IMR-90 (cell line): ENCODE measurements at regions not wholly inside any gene's neighbourhood (a gene's known extent, or its start where the extent isn't known, plus 50 kb on each side); places are given as distances from the start of the nearest gene placed in this dataset.

Experiments used
- ATAC-seq: fragments of 200-7000 bp; cut with Tn5 transposase; 2 replicates; pipeline ENCODE4 v1.9.1; 2020; ENCODE audit warnings: low read depth, mild to moderate bottlenecking, moderate library complexity
- BruUV-seq: library from RNA; stranded (reverse); fragments of 400-500 nt; replicated peaks from 2 replicates; lab custom pipeline; 2021; lab: Mats Ljungman, UMichigan
- CTCF ChIA-PET: fragments of 300-600 bp; formaldehyde crosslinking; extraction: SDS; loops from one replicate; lab custom pipeline; 2021; ENCODE audit warnings: antibody characterized with exemption; lab: Yijun Ruan, JAX
- POLR2A ChIA-PET: fragments of 300-600 bp; sonication (Branson Sonifier 250); formaldehyde crosslinking; loops from one replicate; lab custom pipeline; 2022; ENCODE audit warnings: antibody characterized with exemption; ENCODE audit not compliant: unreplicated experiment; lab: Charles Lee
- DNase-seq: peaks from one replicate; pipeline ENCODE4 v3.0.0; 2013
- H2AFZ ChIP-seq: replicated peaks from 2 replicates; pipeline ENCODE3; 2013; ENCODE audit warnings: low read length, mild to moderate bottlenecking; ENCODE audit not compliant: poor library complexity
- H2AK5ac ChIP-seq: 2 replicates; pipeline ENCODE4 v1.6.1; 2013; ENCODE audit warnings: low read depth, low read length, inconsistent platforms
- H2AK9ac ChIP-seq: replicated peaks from 2 replicates; pipeline ENCODE3; 2013; ENCODE audit warnings: mild to moderate bottlenecking, low read depth, low read length, moderate library complexity; ENCODE audit not compliant: poor library complexity
- H2BK120ac ChIP-seq: 2 replicates; pipeline ENCODE4 v1.6.1; 2013; ENCODE audit warnings: low read depth, low read length, inconsistent platforms
- H2BK15ac ChIP-seq: 3 replicates; pipeline ENCODE4 v1.6.1; 2013; ENCODE audit warnings: low read depth, low read length, inconsistent platforms
- H2BK20ac ChIP-seq: 2 replicates; pipeline ENCODE4 v1.6.1; 2013; ENCODE audit warnings: low read depth, mild to moderate bottlenecking, inconsistent platforms, low read length, moderate library complexity
- H2BK5ac ChIP-seq: 2 replicates; pipeline ENCODE4 v1.6.1; 2013; ENCODE audit warnings: mild to moderate bottlenecking, low read depth, low read length, inconsistent platforms; ENCODE audit not compliant: poor library complexity, severe bottlenecking
- H3K14ac ChIP-seq: replicated peaks from 2 replicates; pipeline ENCODE4 v1.6.1; 2013; ENCODE audit warnings: low read depth, low read length, inconsistent platforms
- H3K18ac ChIP-seq: 2 replicates; pipeline ENCODE4 v1.6.1; 2013; ENCODE audit warnings: low read depth, low read length, control low read depth
- H3K23ac ChIP-seq: 2 replicates; pipeline ENCODE4 v1.6.1; 2013; ENCODE audit warnings: low read depth, low read length, inconsistent platforms
- H3K27ac ChIP-seq: 2 replicates; pipeline ENCODE4 v1.5.1; 2013; ENCODE audit warnings: mild to moderate bottlenecking, control low read depth, low read length; ENCODE audit not compliant: insufficient read depth
- H3K27me3 ChIP-seq: 2 replicates; pipeline ENCODE4 v1.6.1; 2013; ENCODE audit warnings: low read length; ENCODE audit not compliant: control insufficient read depth, insufficient read depth
- H3K36me3 ChIP-seq: 2 replicates; pipeline ENCODE4 v1.6.1; 2013; ENCODE audit warnings: low read length, mixed read lengths; ENCODE audit not compliant: control insufficient read depth, insufficient read depth
- H3K4ac ChIP-seq: 2 replicates; pipeline ENCODE4 v1.6.1; 2013; ENCODE audit warnings: low read depth, low read length, inconsistent platforms
- H3K4me1 ChIP-seq: 2 replicates; pipeline ENCODE4 v1.6.1; 2013; ENCODE audit warnings: low read length, mixed read lengths; ENCODE audit not compliant: control insufficient read depth, insufficient read depth
- H3K4me2 ChIP-seq: 2 replicates; pipeline ENCODE4 v1.6.1; 2013; ENCODE audit warnings: low read depth, mild to moderate bottlenecking, control low read depth, low read length, moderate library complexity
- H3K4me3 ChIP-seq: 2 replicates; pipeline ENCODE4 v1.5.1; 2013; ENCODE audit warnings: low read depth, mild to moderate bottlenecking, control low read depth, low read length, moderate library complexity; ENCODE audit not compliant: insufficient read depth
- H3K56ac ChIP-seq: 2 replicates; pipeline ENCODE4 v1.6.1; 2013; ENCODE audit warnings: low read length, inconsistent platforms; ENCODE audit not compliant: insufficient read depth; ENCODE audit errors: extremely low read depth
- H3K79me1 ChIP-seq, 2 experiments: 2 replicates each; pipeline ENCODE4 v1.6.1; 2013; ENCODE audit warnings: low read length in 2 of 2, inconsistent platforms in 1 of 2, low read depth in 1 of 2
- H3K9ac ChIP-seq: 2 replicates; pipeline ENCODE4 v1.6.1; 2013; ENCODE audit warnings: low read depth, low read length, control low read depth
- H3K9me1 ChIP-seq: 2 replicates; pipeline ENCODE4 v1.6.1; 2013; ENCODE audit warnings: low read length, inconsistent platforms; ENCODE audit not compliant: insufficient read depth
- H3K9me3 ChIP-seq: 2 replicates; pipeline ENCODE4 v1.6.1; 2013; ENCODE audit warnings: low read length; ENCODE audit not compliant: control insufficient read depth, insufficient read depth
- H4K20me1 ChIP-seq: 2 replicates; pipeline ENCODE4 v1.6.1; 2013; ENCODE audit warnings: low read length, inconsistent platforms; ENCODE audit not compliant: insufficient read depth
- H4K5ac ChIP-seq: 2 replicates; pipeline ENCODE4 v1.6.1; 2013; ENCODE audit warnings: mild to moderate bottlenecking, low read depth, low read length, control low read depth
- H4K8ac ChIP-seq, 2 experiments: 2 replicates each; pipeline ENCODE4 v1.6.1; 2013; ENCODE audit warnings: low read depth in 2 of 2, low read length in 2 of 2, control low read depth in 1 of 2, inconsistent platforms in 1 of 2
- H4K91ac ChIP-seq: 2 replicates; pipeline ENCODE4 v1.6.1; 2013; ENCODE audit warnings: low read depth, low read length, inconsistent platforms; ENCODE audit not compliant: insufficient read depth
- BHLHE40 ChIP-seq: fragments of 150-350 bp; IDR thresholded peaks from 2 replicates; pipeline ENCODE4 v1.6.1; 2016; ENCODE audit warnings: mild to moderate bottlenecking, low read depth, low read length
- CEBPB ChIP-seq: IDR thresholded peaks from 2 replicates; pipeline ENCODE4 v1.6.1; 2012; ENCODE audit warnings: low read depth, low read length, improper control_type of control experiment
- CHD1 ChIP-seq: IDR thresholded peaks from 2 replicates; pipeline ENCODE4 v1.6.1; 2012; ENCODE audit warnings: low read depth, low read length, improper control_type of control experiment
- FOS ChIP-seq: fragments of 150-350 bp; IDR thresholded peaks from 2 replicates; pipeline ENCODE4 v1.6.1; 2016; ENCODE audit warnings: low read depth, low read length
- MAFK ChIP-seq: IDR thresholded peaks from 2 replicates; pipeline ENCODE4 v1.6.1; 2012; ENCODE audit warnings: low read depth, low read length, improper control_type of control experiment
- MAZ ChIP-seq: IDR thresholded peaks from 2 replicates; pipeline ENCODE4 v1.6.1; 2012; ENCODE audit warnings: low read depth, mild to moderate bottlenecking, low read length, improper control_type of control experiment, moderate library complexity, borderline replicate concordance
- MXI1 ChIP-seq: IDR thresholded peaks from 2 replicates; pipeline ENCODE4 v1.6.1; 2012; ENCODE audit warnings: low read depth, mild to moderate bottlenecking, low read length, moderate library complexity, borderline replicate concordance
- NFE2L2 ChIP-seq: fragments of 150-350 bp; IDR thresholded peaks from 2 replicates; pipeline ENCODE4 v1.6.1; 2016; ENCODE audit warnings: low read depth, mild to moderate bottlenecking, low read length
- POLR2A ChIP-seq: IDR thresholded peaks from 2 replicates; pipeline ENCODE4 v1.6.1; 2012; ENCODE audit warnings: mild to moderate bottlenecking, low read depth, low read length
- RAD21 ChIP-seq: IDR thresholded peaks from 2 replicates; pipeline ENCODE4 v1.6.1; 2012; ENCODE audit warnings: low read length, improper control_type of control experiment
- RCOR1 ChIP-seq: IDR thresholded peaks from 2 replicates; pipeline ENCODE4 v1.6.1; 2012; ENCODE audit warnings: mild to moderate bottlenecking, low read length, improper control_type of control experiment; ENCODE audit not compliant: insufficient replicate concordance
- RFX5 ChIP-seq: IDR thresholded peaks from 2 replicates; pipeline ENCODE4 v1.8.0; 2012; ENCODE audit warnings: low read depth, mild to moderate bottlenecking, low read length, moderate library complexity
- SMC3 ChIP-seq: fragments of 150-350 bp; IDR thresholded peaks from 2 replicates; pipeline ENCODE4 v1.6.1; 2016; ENCODE audit warnings: low read depth, mild to moderate bottlenecking, antibody characterized with exemption, low read length, moderate library complexity
- WGBS, 2 experiments: methylation state at CpG; one replicate each; pipeline versions ENCODE4 v1.1.5 to v1.1.7; 2013; ENCODE audit warnings: missing lambda C conversion rate in 2 of 2; ENCODE audit not compliant: insufficient read length in 1 of 2; ENCODE audit errors: extremely low coverage in 2 of 2; 5-methylcytosine and 5-hydroxymethylcytosine counted together
- dilution Hi-C: fragments of 300-500 bp; cut with HindIII; formaldehyde crosslinking; loops from one replicate; pipeline ENCODE4 v1.14.3; 2018; ENCODE audit warnings: low sequenced_read_pairs; ENCODE audit not compliant: unreplicated experiment
- in situ Hi-C: fragments of 300-500 bp; cut with MboI; formaldehyde crosslinking; loops from 3 replicates; pipeline ENCODE4 v1.14.3; 2019; ENCODE audit warnings: low sequenced_read_pairs, inconsistent platforms, mixed read lengths
- intact Hi-C: fragments of 100-400 bp; cut with micrococcal nuclease; formaldehyde crosslinking; loops from 2 replicates; pipeline ENCODE4 v1.10.0; 2022
- TF ChIP-seq, protein P1 (sequence below): fragments of 150-350 bp; IDR thresholded peaks from 2 replicates; pipeline ENCODE4 v1.6.1; 2016; ENCODE audit warnings: low read depth, mild to moderate bottlenecking, low read length, moderate library complexity, borderline replicate concordance
- TF ChIP-seq, protein P2 (sequence below): fragments of 150-350 bp; IDR thresholded peaks from 2 replicates; pipeline ENCODE4 v1.6.1; 2017; ENCODE audit warnings: mild to moderate bottlenecking, antibody characterized with exemption, low read length, low read depth
- TF ChIP-seq, protein P3 (sequence below): conservative IDR thresholded peaks from 2 replicates; pipeline ENCODE4 v1.5.1; 2012; ENCODE audit warnings: mild to moderate bottlenecking, low read depth, low read length, improper control_type of control experiment

- Histone ChIP-seq H4K8ac (peak overlapping the region; percentile 35 to 75; a peak in 2 of 4 replicates), H4K5ac (peak overlapping the region; percentile 70; the same call in 1 of the 2 replicates), H3K4ac (peak overlapping the region; percentile 80), H2AK9ac (peak overlapping the region; percentile 34), H2AFZ (peak overlapping the region; percentile 72), H3K9ac (no peak overlapping the region), H3K14ac (peak overlapping the region; percentile 18), H4K91ac (peak overlapping the region; percentile 87), H3K79me1 (no peaks in the 10 kb centered on the region), H2BK5ac (peak overlapping the region; percentile 73), H3K9me3 (no peaks in the 10 kb centered on the region), H4K20me1 (no peaks in the 10 kb centered on the region), H3K56ac (peak overlapping the region; percentile 86; the same call in 1 of the 2 replicates), H3K9me1 (peaks cover 11% of the 10 kb centered on the region; the same call in 1 of the 2 replicates), H3K36me3 (no peaks in the 10 kb centered on the region), H3K27me3 (no peaks in the 10 kb centered on the region), H3K23ac (0 out of 2 replicates have a peak overlapping the region, but pooled peaks have one; percentile 4), H2AK5ac (0 out of 2 replicates have a peak overlapping the region, but pooled peaks have one; percentile 48), H2BK120ac (peak overlapping the region; percentile 77), H3K4me2 (no peak overlapping the region; the same call in 1 of the 2 replicates), H3K4me3 (no peak overlapping the region), H3K18ac (peak overlapping the region; percentile 81; the same call in 1 of the 2 replicates), H3K4me1 (peaks cover 5% of the 10 kb centered on the region), H2BK15ac (no peak overlapping the region), H3K27ac (no peak overlapping the region), H2BK20ac (peak overlapping the region; percentile 87)
- no CpG with 5 or more reads among the region's 6 CpGs for WGBS, 2 experiments
- in situ Hi-C loops (no loop called here), dilution Hi-C loops (no loop called here), intact Hi-C loops (no loop called here)
- TF ChIP-seq, protein P1, sequence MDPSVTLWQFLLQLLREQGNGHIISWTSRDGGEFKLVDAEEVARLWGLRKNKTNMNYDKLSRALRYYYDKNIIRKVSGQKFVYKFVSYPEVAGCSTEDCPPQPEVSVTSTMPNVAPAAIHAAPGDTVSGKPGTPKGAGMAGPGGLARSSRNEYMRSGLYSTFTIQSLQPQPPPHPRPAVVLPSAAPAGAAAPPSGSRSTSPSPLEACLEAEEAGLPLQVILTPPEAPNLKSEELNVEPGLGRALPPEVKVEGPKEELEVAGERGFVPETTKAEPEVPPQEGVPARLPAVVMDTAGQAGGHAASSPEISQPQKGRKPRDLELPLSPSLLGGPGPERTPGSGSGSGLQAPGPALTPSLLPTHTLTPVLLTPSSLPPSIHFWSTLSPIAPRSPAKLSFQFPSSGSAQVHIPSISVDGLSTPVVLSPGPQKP: no peak
- TF ChIP-seq NFE2L2: no peak
- TF ChIP-seq MAZ: no peak
- TF ChIP-seq RAD21: no peak
- TF ChIP-seq CHD1: no peak
- no peak for TF ChIP-seq BHLHE40
- TF ChIP-seq CEBPB: no peak
- TF ChIP-seq RCOR1: no peak
- no peak for TF ChIP-seq MXI1
- TF ChIP-seq MAFK: no peak
- TF ChIP-seq, protein P2, sequence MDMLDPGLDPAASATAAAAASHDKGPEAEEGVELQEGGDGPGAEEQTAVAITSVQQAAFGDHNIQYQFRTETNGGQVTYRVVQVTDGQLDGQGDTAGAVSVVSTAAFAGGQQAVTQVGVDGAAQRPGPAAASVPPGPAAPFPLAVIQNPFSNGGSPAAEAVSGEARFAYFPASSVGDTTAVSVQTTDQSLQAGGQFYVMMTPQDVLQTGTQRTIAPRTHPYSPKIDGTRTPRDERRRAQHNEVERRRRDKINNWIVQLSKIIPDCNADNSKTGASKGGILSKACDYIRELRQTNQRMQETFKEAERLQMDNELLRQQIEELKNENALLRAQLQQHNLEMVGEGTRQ: no peak
- TF ChIP-seq, protein P3, sequence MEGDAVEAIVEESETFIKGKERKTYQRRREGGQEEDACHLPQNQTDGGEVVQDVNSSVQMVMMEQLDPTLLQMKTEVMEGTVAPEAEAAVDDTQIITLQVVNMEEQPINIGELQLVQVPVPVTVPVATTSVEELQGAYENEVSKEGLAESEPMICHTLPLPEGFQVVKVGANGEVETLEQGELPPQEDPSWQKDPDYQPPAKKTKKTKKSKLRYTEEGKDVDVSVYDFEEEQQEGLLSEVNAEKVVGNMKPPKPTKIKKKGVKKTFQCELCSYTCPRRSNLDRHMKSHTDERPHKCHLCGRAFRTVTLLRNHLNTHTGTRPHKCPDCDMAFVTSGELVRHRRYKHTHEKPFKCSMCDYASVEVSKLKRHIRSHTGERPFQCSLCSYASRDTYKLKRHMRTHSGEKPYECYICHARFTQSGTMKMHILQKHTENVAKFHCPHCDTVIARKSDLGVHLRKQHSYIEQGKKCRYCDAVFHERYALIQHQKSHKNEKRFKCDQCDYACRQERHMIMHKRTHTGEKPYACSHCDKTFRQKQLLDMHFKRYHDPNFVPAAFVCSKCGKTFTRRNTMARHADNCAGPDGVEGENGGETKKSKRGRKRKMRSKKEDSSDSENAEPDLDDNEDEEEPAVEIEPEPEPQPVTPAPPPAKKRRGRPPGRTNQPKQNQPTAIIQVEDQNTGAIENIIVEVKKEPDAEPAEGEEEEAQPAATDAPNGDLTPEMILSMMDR: no peak
- TF ChIP-seq RFX5: no peak
- no peak for TF ChIP-seq FOS
- TF ChIP-seq SMC3: no peak
- no peak for TF ChIP-seq POLR2A
- BruUV-seq: no TSS peak
- POLR2A ChIA-PET: no interaction called here
- CTCF ChIA-PET: interaction anchor here (0.9 to 1.0 kb wide), 2 partner anchors 12 to 141 kb away, joined by 3 to 4 read pairs; no protein-coding TSS in a partner anchor
- ATAC-seq (peak; percentile 88), DNase-seq (peak; percentile 33)
Observed at GRCh38 chr11:87451395-87451794, 413.7 kb downstream of the TMEM135 start.
